ENCODE measurements at regions not wholly inside any gene's neighbourhood (a gene's known extent, or its start where the extent isn't known, plus 50 kb on each side); places are given as distances from the start of the nearest gene placed in this dataset.
A peak's percentile ranks its signal among the peaks of the same experiment; 100 is the strongest.

GRCh38 chr6:26285143-26286134 lies 79.6 kb upstream of the BTN3A2 start:
- peak; percentile 88 for DNase-seq (ENCODE audit: low read depth, low spot score)
- ChIA-PET POLR2A (interaction anchor here (0.5 to 3.1 kb wide), 9 partner anchors 12 to 102 kb away, joined by 3 to 42 read pairs (median 3); a partner anchor contains a TSS), CTCF (interaction anchor here (1.0 to 2.3 kb wide), 5 partner anchors 11 to 310 kb away, joined by 3 to 11 read pairs (median 6); no protein-coding TSS in a partner anchor)
- no peak for TF ChIP-seq CTCF (IDR thresholded peaks at IDR 0.05; ENCODE audit: insufficient read depth, low read length, missing control alignments)
- peak overlapping the region; percentile 90 for H3K4me3 ChIP-seq (ENCODE audit: low read depth, low read length)

- H3K4me3 ChIP-seq (ENCODE audit: low read depth, low read length), result peak overlapping the region; percentile 90
- DNase-seq (ENCODE audit: low read depth, low spot score), result no peak
- TF ChIP-seq CTCF (IDR thresholded peaks at IDR 0.05; ENCODE audit: insufficient read depth, low read length, missing control alignments), result no peak
- ChIA-PET CTCF (interaction anchor here (1.0 to 2.3 kb wide), 3 partner anchors 22 to 309 kb away, joined by 3 to 8 read pairs (median 6); no protein-coding TSS in a partner anchor), POLR2A (interaction anchor here (0.6 to 3.1 kb wide), 4 partner anchors 13 to 103 kb away, joined by 3 to 42 read pairs (median 3); a partner anchor contains a TSS)
Measured at GRCh38 chr6:26286168-26286877, 78.7 kb upstream of the BTN3A2 start.

GRCh38 chr6:26288155-26288554 lies 76.8 kb upstream of the BTN3A2 start:
- no peak for DNase-seq (ENCODE audit: low read depth, low spot score)
- no peak overlapping the region for H3K4me3 ChIP-seq (ENCODE audit: low read depth, low read length)
- ChIA-PET CTCF (no interaction called here), POLR2A (no interaction called here)
- no peak for TF ChIP-seq CTCF (IDR thresholded peaks at IDR 0.05; ENCODE audit: insufficient read depth, low read length, missing control alignments)

- no peak for TF ChIP-seq CTCF (IDR thresholded peaks at IDR 0.05; ENCODE audit: insufficient read depth, low read length, missing control alignments)
- POLR2A ChIA-PET, result no interaction called here
- no peak overlapping the region for H3K4me3 ChIP-seq (ENCODE audit: low read depth, low read length)
- no peak for DNase-seq (ENCODE audit: low read depth, low spot score)
- CTCF ChIA-PET, result interaction anchor here (1.0 to 1.3 kb wide), 2 partner anchors 17 to 32 kb away, joined by 3 to 5 read pairs; no protein-coding TSS in a partner anchor
Measured at GRCh38 chr6:26290941-26291340, 74.1 kb upstream of the BTN3A2 start.

GRCh38 chr6:26292709-26293108 lies 72.3 kb upstream of the BTN3A2 start:
- ChIA-PET CTCF (interaction anchor here (1.1 kb wide), 1 partner anchor 48 kb away, joined by 4 read pairs; no protein-coding TSS in a partner anchor), POLR2A (no interaction called here)
- no peak overlapping the region for H3K4me3 ChIP-seq (ENCODE audit: low read depth, low read length)
- TF ChIP-seq CTCF (IDR thresholded peaks at IDR 0.05; ENCODE audit: insufficient read depth, low read length, missing control alignments), result no peak
- DNase-seq (ENCODE audit: low read depth, low spot score), result no peak
